Vagina (tissue), 2 donors: ENCODE measurements at regions not wholly inside any gene's neighbourhood (a gene's known extent, or its start where the extent isn't known, plus 50 kb on each side); places are given as distances from the start of the nearest gene placed in this dataset.

Source experiments
- DNase-seq, 2 donors: peaks; one replicate each; pipeline ENCODE4 v3.0.0-alpha.2; 2017; ENCODE audit errors: extremely low spot score in 2 of 2
- H3K27ac ChIP-seq: fragments of 200-600 bp; sonication (generic); one replicate; pipeline ENCODE4 v1.5.1; 2019
- H3K27me3 ChIP-seq: fragments of 200-600 bp; sonication (generic); one replicate; pipeline ENCODE4 v1.5.1; 2019
- H3K36me3 ChIP-seq, 2 donors: fragments of 200-600 bp; sonication (generic); one replicate each; pipeline ENCODE4 v1.5.1; 2017 to 2019
- H3K4me1 ChIP-seq: fragments of 200-600 bp; sonication (generic); one replicate; pipeline ENCODE4 v1.5.1; 2019
- H3K4me3 ChIP-seq, 2 donors: fragments of 200-600 bp; sonication (generic); 1 replicate in 1 of 2; 2 replicates in 1 of 2; pipeline ENCODE4 v1.5.1; 2016 to 2019
- H3K9me3 ChIP-seq: fragments of 200-600 bp; sonication (generic); one replicate; pipeline ENCODE4 v1.5.1; 2019
- POLR2A ChIP-seq, 2 donors: fragments of 450-650 bp; IDR thresholded peaks; one replicate each; pipeline ENCODE4 v1.6.1; 2017; ENCODE audit warnings: antibody characterized with exemption in 2 of 2, mild to moderate bottlenecking in 2 of 2, moderate library complexity in 2 of 2
- POLR2AphosphoS5 ChIP-seq, 2 donors: sonication (generic); formaldehyde crosslinking; IDR thresholded peaks; one replicate each; pipeline ENCODE4 v1.9.0; 2017; ENCODE audit warnings: antibody characterized with exemption in 2 of 2, mild to moderate bottlenecking in 2 of 2, low read depth in 1 of 2; ENCODE audit not compliant: insufficient read depth in 1 of 2
- intact Hi-C: fragments of 100-400 bp; cut with DNase I; formaldehyde crosslinking; loops from one replicate; pipeline ENCODE4 v1.15.1; 2023
- TF ChIP-seq, protein P1 (sequence below), 3 experiments: fragments of 450-650 bp in 2 of 3; fragments of 200-600 bp in 1 of 3; sonication (generic) in 1 of 3; IDR thresholded peaks; one replicate each; pipeline ENCODE4 v1.5.1; 2017 to 2019; ENCODE audit warnings: antibody characterized with exemption in 3 of 3, mild to moderate bottlenecking in 2 of 3, moderate library complexity in 2 of 3

DNA sequence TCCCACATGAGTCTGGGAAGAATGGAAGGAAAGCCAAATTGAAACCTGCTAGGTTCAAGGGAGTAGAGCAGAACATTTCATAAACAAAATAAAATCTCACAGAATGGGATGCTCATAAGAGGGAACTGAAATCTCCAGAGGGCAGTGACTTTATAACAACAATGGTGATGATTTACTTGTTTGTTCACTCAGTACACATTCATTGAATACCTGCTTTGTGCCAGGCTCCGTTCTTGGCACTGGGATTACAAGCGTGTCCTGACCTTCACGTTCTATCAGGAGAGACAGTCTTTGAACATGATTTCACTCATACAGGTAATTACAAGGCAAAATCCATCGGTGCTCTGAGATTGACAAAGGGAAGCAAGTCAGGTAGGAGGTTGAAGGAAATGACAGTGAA lies 356.3 kb downstream of the HAPSTR1 start:
- no peaks in the 10 kb centered on the region for H3K9me3 ChIP-seq
- no peak for TF ChIP-seq POLR2A (IDR thresholded peaks at IDR 0.05)
- TF ChIP-seq, protein P1, sequence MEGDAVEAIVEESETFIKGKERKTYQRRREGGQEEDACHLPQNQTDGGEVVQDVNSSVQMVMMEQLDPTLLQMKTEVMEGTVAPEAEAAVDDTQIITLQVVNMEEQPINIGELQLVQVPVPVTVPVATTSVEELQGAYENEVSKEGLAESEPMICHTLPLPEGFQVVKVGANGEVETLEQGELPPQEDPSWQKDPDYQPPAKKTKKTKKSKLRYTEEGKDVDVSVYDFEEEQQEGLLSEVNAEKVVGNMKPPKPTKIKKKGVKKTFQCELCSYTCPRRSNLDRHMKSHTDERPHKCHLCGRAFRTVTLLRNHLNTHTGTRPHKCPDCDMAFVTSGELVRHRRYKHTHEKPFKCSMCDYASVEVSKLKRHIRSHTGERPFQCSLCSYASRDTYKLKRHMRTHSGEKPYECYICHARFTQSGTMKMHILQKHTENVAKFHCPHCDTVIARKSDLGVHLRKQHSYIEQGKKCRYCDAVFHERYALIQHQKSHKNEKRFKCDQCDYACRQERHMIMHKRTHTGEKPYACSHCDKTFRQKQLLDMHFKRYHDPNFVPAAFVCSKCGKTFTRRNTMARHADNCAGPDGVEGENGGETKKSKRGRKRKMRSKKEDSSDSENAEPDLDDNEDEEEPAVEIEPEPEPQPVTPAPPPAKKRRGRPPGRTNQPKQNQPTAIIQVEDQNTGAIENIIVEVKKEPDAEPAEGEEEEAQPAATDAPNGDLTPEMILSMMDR (IDR thresholded peaks at IDR 0.05): no peak
- TF ChIP-seq POLR2AphosphoS5 (IDR thresholded peaks at IDR 0.05; ENCODE audit: insufficient read depth in 1 of 2, low read depth in 1 of 2): no peak
- DNase-seq: no peak
- no peaks in the 10 kb centered on the region for H3K4me1 ChIP-seq
- intact Hi-C loops: no loop called here
- H3K4me3 ChIP-seq: no peak overlapping the region
- H3K36me3 ChIP-seq: no peaks in the 10 kb centered on the region
- no peaks in the 10 kb centered on the region for H3K27me3 ChIP-seq
- H3K27ac ChIP-seq: no peak overlapping the region

DNA sequence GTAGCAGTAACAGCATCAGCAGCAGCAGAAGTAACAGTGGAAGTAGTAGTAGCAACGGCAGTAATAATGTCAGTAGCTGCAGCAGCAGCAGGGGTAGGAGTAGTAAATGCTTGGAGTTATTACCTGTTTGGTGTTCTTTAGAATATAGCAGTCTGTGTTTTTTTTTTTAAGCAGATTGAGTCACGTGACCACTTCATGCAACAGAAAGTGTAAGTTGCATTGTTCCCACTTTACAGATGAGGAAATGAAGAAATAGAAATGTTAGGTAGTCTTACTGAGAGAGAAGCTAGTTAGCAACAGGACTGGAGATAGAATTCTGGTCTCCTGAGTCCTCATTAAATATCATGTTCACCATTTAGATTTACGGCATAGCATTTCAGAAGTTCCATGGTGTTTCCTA lies 358.2 kb downstream of the HAPSTR1 start:
- Histone ChIP-seq H3K9me3 (no peaks in the 10 kb centered on the region), H3K4me3 (no peak overlapping the region), H3K27ac (no peak overlapping the region), H3K4me1 (no peaks in the 10 kb centered on the region), H3K36me3 (no peaks in the 10 kb centered on the region), H3K27me3 (no peaks in the 10 kb centered on the region)
- intact Hi-C loops: no loop called here
- no peak for DNase-seq
- TF ChIP-seq POLR2A (IDR thresholded peaks at IDR 0.05) (no peak), POLR2AphosphoS5 (IDR thresholded peaks at IDR 0.05; ENCODE audit: insufficient read depth in 1 of 2, low read depth in 1 of 2) (no peak)
- TF ChIP-seq, protein P1 (IDR thresholded peaks at IDR 0.05): no peak

DNA sequence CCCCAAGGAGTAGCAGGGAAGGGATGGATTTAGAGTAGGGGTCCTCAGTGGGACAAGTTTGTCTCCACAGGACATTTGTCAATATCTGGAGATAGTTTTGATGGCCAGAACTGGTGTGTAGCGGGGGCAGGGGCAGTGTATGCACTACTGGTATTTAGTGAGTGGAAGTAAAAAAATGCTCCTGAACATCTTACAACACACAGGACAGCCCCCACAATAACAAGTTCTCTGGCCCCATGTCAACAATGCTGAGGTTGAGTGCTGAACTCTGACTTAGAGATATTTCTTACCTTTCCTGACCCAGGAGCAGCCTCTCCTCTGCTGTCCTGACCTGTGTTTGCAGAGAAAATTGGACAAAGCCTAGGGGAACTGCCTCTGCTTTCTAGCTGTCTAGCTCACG lies 365.8 kb downstream of the HAPSTR1 start:
- TF ChIP-seq POLR2AphosphoS5 (IDR thresholded peaks at IDR 0.05; ENCODE audit: insufficient read depth in 1 of 2, low read depth in 1 of 2): no peak
- TF ChIP-seq POLR2A (IDR thresholded peaks at IDR 0.05): no peak
- TF ChIP-seq, protein P1 (IDR thresholded peaks at IDR 0.05): no peak
- H3K9me3 ChIP-seq: no peaks in the 10 kb centered on the region
- no peak for DNase-seq
- H3K27me3 ChIP-seq: no peaks in the 10 kb centered on the region
- no peaks in the 10 kb centered on the region for H3K4me1 ChIP-seq
- no peaks in the 10 kb centered on the region for H3K36me3 ChIP-seq
- intact Hi-C loops: no loop called here
- no peak overlapping the region for H3K4me3 ChIP-seq
- H3K27ac ChIP-seq: no peak overlapping the region

DNA sequence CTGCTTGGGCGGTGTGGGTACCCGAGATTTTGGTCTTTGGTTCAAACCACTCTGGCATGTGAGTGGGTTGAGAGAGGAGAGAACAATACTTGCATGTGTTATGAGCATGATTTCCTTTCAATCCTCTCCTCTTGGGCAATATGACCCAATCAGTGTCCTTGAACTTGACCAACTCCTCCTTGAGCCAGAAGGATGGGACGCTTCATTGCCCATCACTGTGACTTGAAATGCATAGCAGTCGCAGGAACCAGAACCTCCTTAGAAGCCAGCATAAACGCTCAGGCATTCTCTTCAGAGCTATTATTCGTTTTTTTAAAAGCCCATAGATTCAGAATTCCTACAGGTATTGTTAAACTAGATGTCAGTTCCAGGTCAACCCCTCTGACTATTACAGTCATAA lies 367.4 kb downstream of the HAPSTR1 start:
- no peak for TF ChIP-seq POLR2AphosphoS5 (IDR thresholded peaks at IDR 0.05; ENCODE audit: insufficient read depth in 1 of 2, low read depth in 1 of 2)
- no peak for TF ChIP-seq POLR2A (IDR thresholded peaks at IDR 0.05)
- TF ChIP-seq, protein P1 (IDR thresholded peaks at IDR 0.05): no peak
- no peak for DNase-seq
- Histone ChIP-seq H3K4me1 (no peaks in the 10 kb centered on the region), H3K27me3 (no peaks in the 10 kb centered on the region), H3K27ac (no peak overlapping the region), H3K36me3 (no peaks in the 10 kb centered on the region), H3K4me3 (no peak overlapping the region), H3K9me3 (no peaks in the 10 kb centered on the region)
- intact Hi-C loops: no loop called here

DNA sequence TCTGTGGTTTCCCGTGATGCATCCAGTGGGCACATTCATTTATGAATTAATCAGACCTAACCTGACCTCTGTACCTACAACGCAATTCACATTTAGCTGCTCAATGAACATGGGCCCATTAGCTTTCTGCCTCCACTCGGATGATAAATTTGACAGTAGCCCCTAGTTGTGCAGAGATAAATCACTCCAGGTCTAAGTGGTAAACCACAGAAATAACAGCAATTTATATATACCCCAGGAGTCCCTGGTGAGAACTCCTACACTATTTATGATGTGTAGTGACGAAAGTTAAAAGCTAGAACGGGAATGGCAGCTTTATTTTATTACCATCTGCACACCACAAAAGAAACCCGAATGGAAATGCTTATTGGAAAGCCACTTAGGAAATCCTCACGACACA lies 371.5 kb downstream of the HAPSTR1 start:
- no peaks in the 10 kb centered on the region for H3K36me3 ChIP-seq
- H3K4me3 ChIP-seq: no peak overlapping the region
- intact Hi-C loops: no loop called here
- no peaks in the 10 kb centered on the region for H3K27me3 ChIP-seq
- H3K9me3 ChIP-seq: no peaks in the 10 kb centered on the region
- DNase-seq: no peak
- no peaks in the 10 kb centered on the region for H3K4me1 ChIP-seq
- TF ChIP-seq POLR2AphosphoS5 (IDR thresholded peaks at IDR 0.05; ENCODE audit: insufficient read depth in 1 of 2, low read depth in 1 of 2) (no peak), POLR2A (IDR thresholded peaks at IDR 0.05) (no peak)
- TF ChIP-seq, protein P1 (IDR thresholded peaks at IDR 0.05): no peak
- H3K27ac ChIP-seq: no peak overlapping the region
